H1 (cell line): ENCODE measurements at regions not wholly inside any gene's neighbourhood (a gene's known extent, or its start where the extent isn't known, plus 50 kb on each side); places are given as distances from the start of the nearest gene placed in this dataset.

Experiments
- CTCF ChIA-PET: fragments of 300-600 bp; sonication (Branson Sonifier 250); formaldehyde crosslinking; loops from one replicate; lab custom pipeline; 2021; ENCODE audit not compliant: partially characterized antibody; lab: Charles Lee
- POLR2A ChIA-PET: fragments of 300-600 bp; sonication (Branson Sonifier 250); formaldehyde crosslinking; loops from one replicate; lab custom pipeline; 2021; ENCODE audit warnings: inconsistent platforms; ENCODE audit not compliant: partially characterized antibody; lab: Charles Lee
- DNase-seq, 2 experiments: peaks; one replicate each; pipeline versions ENCODE4 v3.0.0 to v3.0.0-alpha.2; 2010 to 2022; ENCODE audit warnings: low spot score in 2 of 2, low read depth in 1 of 2, mixed read lengths in 1 of 2
- FAIRE-seq: peaks from 2 replicates; lab custom pipeline; 2011; peaks lifted over from hg19 to GRCh38; lab: Jason Lieb, UNC
- H2AFZ ChIP-seq: 2 replicates; pipeline ENCODE4 v1.8.1; 2012; ENCODE audit warnings: low read length, inconsistent platforms
- H2AK5ac ChIP-seq: 2 replicates; pipeline ENCODE4 v1.6.1; 2013; ENCODE audit warnings: low read depth, low read length
- H2BK120ac ChIP-seq: replicated peaks from 2 replicates; pipeline ENCODE3; 2013; ENCODE audit warnings: low read depth, low read length, inconsistent platforms
- H2BK12ac ChIP-seq: 2 replicates; pipeline ENCODE4 v1.6.1; 2013; ENCODE audit warnings: low read depth, low read length
- H2BK15ac ChIP-seq: 2 replicates; pipeline ENCODE4 v1.6.1; 2013; ENCODE audit warnings: low read length
- H2BK20ac ChIP-seq: 2 replicates; pipeline ENCODE4 v1.6.1; 2013; ENCODE audit warnings: low read length
- H2BK5ac ChIP-seq: 2 replicates; pipeline ENCODE4 v1.6.1; 2013; ENCODE audit warnings: low read depth, low read length
- H3K14ac ChIP-seq: 2 replicates; pipeline ENCODE4 v1.6.1; 2013; ENCODE audit warnings: inconsistent platforms; ENCODE audit not compliant: insufficient read length
- H3K18ac ChIP-seq: 2 replicates; pipeline ENCODE4 v1.6.1; 2013; ENCODE audit warnings: low read length; ENCODE audit errors: extremely low read depth
- H3K23ac ChIP-seq: 2 replicates; pipeline ENCODE4 v1.6.1; 2013; ENCODE audit warnings: inconsistent platforms; ENCODE audit not compliant: insufficient read length
- H3K23me2 ChIP-seq: 2 replicates; pipeline ENCODE4 v1.6.1; 2013; ENCODE audit warnings: low read depth, low read length
- H3K27ac ChIP-seq: 2 replicates; pipeline ENCODE4 v1.6.1; 2011; ENCODE audit warnings: low read depth, low read length, inconsistent platforms
- H3K27me3 ChIP-seq, 4 experiments: replicated peaks in 1 of 4; 1 replicate in 1 of 4; 2 replicates in 3 of 4; pipeline versions ENCODE4 v1.6.1 to v1.8.1; 2011 to 2013; ENCODE audit warnings: low read length in 3 of 4, mild to moderate bottlenecking in 3 of 4, inconsistent platforms in 2 of 4, mixed read lengths in 2 of 4, moderate library complexity in 1 of 4; ENCODE audit not compliant: control insufficient read depth in 3 of 4, insufficient read depth in 3 of 4; ENCODE audit errors: extremely low read depth in 1 of 4
- H3K36me3 ChIP-seq, 4 experiments: 2 replicates each; pipeline versions ENCODE4 v1.6.1 to v1.8.1; 2011 to 2013; ENCODE audit warnings: mild to moderate bottlenecking in 4 of 4, low read length in 3 of 4, moderate library complexity in 2 of 4, control low read depth in 1 of 4, inconsistent platforms in 1 of 4; ENCODE audit not compliant: insufficient read depth in 4 of 4, control insufficient read depth in 2 of 4
- H3K4ac ChIP-seq: replicated peaks from 2 replicates; pipeline ENCODE3; 2013; ENCODE audit warnings: low read length, low read depth, mixed read lengths, inconsistent platforms; ENCODE audit not compliant: insufficient read length
- H3K4me1 ChIP-seq, 4 experiments: replicated peaks in 1 of 4; 1 replicate in 1 of 4; 2 replicates in 3 of 4; pipeline versions ENCODE4 v1.6.1 to v1.8.1; 2011 to 2013; ENCODE audit warnings: low read length in 3 of 4, inconsistent platforms in 2 of 4, mixed read lengths in 1 of 4; ENCODE audit not compliant: insufficient read depth in 4 of 4, control insufficient read depth in 3 of 4
- H3K4me2 ChIP-seq, 2 experiments: 2 replicates each; pipeline versions ENCODE4 v1.6.1 to v1.8.1; 2011 to 2013; ENCODE audit warnings: low read depth in 2 of 2, low read length in 2 of 2, control low read depth in 1 of 2, inconsistent platforms in 1 of 2, mild to moderate bottlenecking in 1 of 2; ENCODE audit not compliant: insufficient read depth in 1 of 2
- H3K4me3 ChIP-seq, 4 experiments: fragments of 200-600, 300-600 bp in 1 of 4; sonication (generic), shearing (Covaris generic), sonication (Bioruptor Twin) in 1 of 4; 2 replicates each; pipeline versions ENCODE4 v1.5.1 to v1.8.1; 2011 to 2016; ENCODE audit warnings: low read length in 4 of 4, low read depth in 3 of 4, control low read depth in 2 of 4, inconsistent platforms in 2 of 4, mild to moderate bottlenecking in 2 of 4, mixed read lengths in 1 of 4, moderate library complexity in 1 of 4; ENCODE audit not compliant: insufficient read depth in 2 of 4; ENCODE audit errors: extremely low read depth in 1 of 4
- H3K56ac ChIP-seq: replicated peaks from 2 replicates; pipeline ENCODE3; 2013; ENCODE audit warnings: low read depth, mild to moderate bottlenecking, mixed read lengths, low read length, inconsistent platforms; ENCODE audit not compliant: insufficient read length
- H3K79me1 ChIP-seq: 2 replicates; pipeline ENCODE4 v1.6.1; 2013; ENCODE audit warnings: low read depth, low read length, control low read depth
- H3K79me2 ChIP-seq, 2 experiments: 2 replicates each; pipeline versions ENCODE4 v1.6.1 to v1.8.1; 2012 to 2013; ENCODE audit warnings: low read length in 2 of 2, mild to moderate bottlenecking in 2 of 2, inconsistent platforms in 1 of 2; ENCODE audit not compliant: insufficient read depth in 2 of 2, control insufficient read depth in 1 of 2
- H3K9ac ChIP-seq, 4 experiments: replicated peaks in 1 of 4; 1 replicate in 1 of 4; 2 replicates in 3 of 4; pipeline versions ENCODE4 v1.6.1 to v1.8.1; 2011 to 2013; ENCODE audit warnings: low read depth in 3 of 4, low read length in 3 of 4, control low read depth in 2 of 4, mild to moderate bottlenecking in 2 of 4, moderate library complexity in 2 of 4, inconsistent platforms in 1 of 4; ENCODE audit errors: extremely low read depth in 1 of 4
- H3K9me3 ChIP-seq, 2 experiments: 2 replicates each; pipeline versions ENCODE4 v1.6.1 to v1.8.1; 2012 to 2013; ENCODE audit warnings: mild to moderate bottlenecking in 2 of 2, moderate library complexity in 2 of 2, control low read depth in 1 of 2, inconsistent platforms in 1 of 2, low read depth in 1 of 2, low read length in 1 of 2, mixed read lengths in 1 of 2; ENCODE audit not compliant: insufficient read depth in 2 of 2
- H4K20me1 ChIP-seq, 2 experiments: replicated peaks in 1 of 2; 2 replicates each; pipeline versions ENCODE3 to v1.8.1; 2011 to 2013; ENCODE audit warnings: inconsistent platforms in 2 of 2, low read length in 2 of 2, mild to moderate bottlenecking in 1 of 2; ENCODE audit not compliant: insufficient read depth in 2 of 2, control insufficient read depth in 1 of 2
- H4K5ac ChIP-seq: 2 replicates; pipeline ENCODE4 v1.6.1; 2013; ENCODE audit warnings: low read length, low read depth, mixed read lengths, inconsistent platforms; ENCODE audit not compliant: insufficient read length
- H4K8ac ChIP-seq: 2 replicates; pipeline ENCODE4 v1.8.0; 2013; ENCODE audit warnings: mild to moderate bottlenecking, moderate library complexity, low read length, inconsistent platforms; ENCODE audit not compliant: insufficient read depth; ENCODE audit errors: extremely low read depth
- H4K91ac ChIP-seq: replicated peaks from 2 replicates; pipeline ENCODE3; 2013; ENCODE audit warnings: low read length, mixed read lengths, inconsistent platforms; ENCODE audit not compliant: insufficient read length
- CEBPB ChIP-seq: IDR thresholded peaks from 2 replicates; pipeline ENCODE4 v1.6.1; 2012; ENCODE audit warnings: low read depth, low read length
- EP300 ChIP-seq, 2 experiments: IDR thresholded peaks; 1 replicate in 1 of 2; 2 replicates in 1 of 2; pipeline ENCODE4 v1.6.1; 2011 to 2012; ENCODE audit warnings: low read depth in 2 of 2, low read length in 2 of 2, mild to moderate bottlenecking in 2 of 2, borderline replicate concordance in 1 of 2, inconsistent platforms in 1 of 2, moderate library complexity in 1 of 2
- GABPA ChIP-seq: IDR thresholded peaks from 2 replicates; pipeline ENCODE4 v1.6.1; 2011; ENCODE audit warnings: mild to moderate bottlenecking, low read length, moderate library complexity, borderline replicate concordance; ENCODE audit not compliant: insufficient read depth
- KDM1A ChIP-seq: fragments of 200-600, 300-600 bp; sonication (generic); IDR thresholded peaks from 2 replicates; pipeline ENCODE4 v1.7.1; 2016; ENCODE audit warnings: mild to moderate bottlenecking, low read length, borderline replicate concordance
- KDM4A ChIP-seq: IDR thresholded peaks from one replicate; pipeline ENCODE4 v1.7.1; 2012; ENCODE audit warnings: low read depth, mild to moderate bottlenecking, moderate library complexity, low read length, inconsistent platforms; ENCODE audit not compliant: severe bottlenecking
- MAX ChIP-seq: IDR thresholded peaks from 2 replicates; pipeline ENCODE4 v1.6.1; 2012; ENCODE audit warnings: inconsistent platforms
- NRF1 ChIP-seq: IDR thresholded peaks from 2 replicates; pipeline ENCODE4 v1.6.1; 2011; ENCODE audit warnings: mild to moderate bottlenecking, low read depth, low read length, improper control_type of control experiment
- RFX5 ChIP-seq: IDR thresholded peaks from 2 replicates; pipeline ENCODE4 v1.6.1; 2011; ENCODE audit warnings: low read depth, low read length, improper control_type of control experiment, borderline replicate concordance
- SAP30 ChIP-seq: fragments of 300-600 bp; sonication (generic); IDR thresholded peaks from 2 replicates; pipeline ENCODE4 v1.7.1; 2012; ENCODE audit warnings: low read length, moderate library complexity, mild to moderate bottlenecking, inconsistent platforms; ENCODE audit not compliant: insufficient read depth, insufficient replicate concordance
- TEAD4 ChIP-seq: IDR thresholded peaks from 2 replicates; pipeline ENCODE4 v1.6.1; 2012; ENCODE audit warnings: low read depth, low read length, inconsistent platforms, mixed read lengths
- WGBS, 2 experiments: shearing (Covaris generic) in 1 of 2; methylation state at CpG; one replicate each; pipeline versions ENCODE4 v1.1.6 to v1.1.7; 2013 to 2015; ENCODE audit warnings: low lambda C conversion rate in 2 of 2, mixed read lengths in 2 of 2, inconsistent platforms in 1 of 2, low coverage in 1 of 2, missing lambda C conversion rate in 1 of 2; ENCODE audit not compliant: insufficient replicate concordance in 2 of 2, insufficient coverage in 1 of 2, insufficient read length in 1 of 2; ENCODE audit errors: extremely low coverage in 1 of 2, missing lambda C conversion rate in 1 of 2; 5-methylcytosine and 5-hydroxymethylcytosine counted together

DNA sequence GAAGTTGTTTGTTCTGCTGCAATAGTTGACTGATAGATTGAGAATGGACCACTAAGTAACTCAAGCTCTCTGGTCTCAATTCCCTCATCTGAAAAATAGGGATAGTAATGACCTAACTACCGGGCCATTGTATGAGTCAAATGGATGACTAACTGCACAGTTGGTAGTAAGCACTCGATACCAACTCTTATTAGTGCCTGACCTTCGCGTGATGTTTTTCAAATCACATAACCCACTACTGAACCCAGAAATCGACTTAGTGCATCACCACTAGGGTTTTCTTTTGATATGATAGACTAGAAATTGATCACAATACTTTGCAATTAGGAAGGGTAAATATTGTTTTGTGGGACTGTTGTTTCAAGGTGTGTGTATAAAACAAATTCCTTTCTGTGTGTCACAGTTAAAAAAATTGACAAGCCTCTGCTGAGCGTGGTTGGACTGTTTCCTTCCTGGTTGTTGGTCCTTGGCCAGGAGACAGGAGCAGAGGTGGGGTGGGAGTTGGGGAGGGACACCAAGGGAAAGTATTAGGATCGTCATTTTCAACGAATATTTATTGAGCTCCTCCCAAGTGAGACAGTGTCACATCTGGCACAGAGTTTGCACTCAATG, 54.0 kb upstream of the LRP8 start:
- H3K4me2 ChIP-seq = no peak overlapping the region
- 84% methylated on average over 8 of the region's 8 CpGs; no CpG with 5 or more reads in 1 of the 2 experiments for WGBS, 2 experiments
- TF ChIP-seq NRF1 (no peak), SAP30 (no peak), CEBPB (no peak), KDM4A (no peak), MAX (no peak), RFX5 (no peak), EP300 (IDR thresholded peaks at IDR 0.05; ENCODE audit: borderline replicate concordance in 1 of 2, low read depth in 2 of 2, low read length in 2 of 2) (no peak), GABPA (no peak), TEAD4 (no peak), KDM1A (no peak)

More for the DNA sequence above, 54.0 kb upstream of the LRP8 start:
- Histone ChIP-seq H2BK120ac (no peak overlapping the region), H2AK5ac (no peak overlapping the region), H3K56ac (no peak overlapping the region), H3K4me3 (no peak overlapping the region), H3K79me1 (no peaks in the 10 kb centered on the region), H3K27me3 (peaks cover 0 to 6% (median 1%) of the 10 kb centered on the region in 4 experiments; a peak in 4 of 7 replicates), H3K79me2 (no peaks in the 10 kb centered on the region), H3K9me3 (no peaks in the 10 kb centered on the region), H2BK5ac (no peak overlapping the region), H4K8ac (no peak overlapping the region), H3K23me2 (no peaks in the 10 kb centered on the region), H3K14ac (no peak overlapping the region), H2BK12ac (no peak overlapping the region), H3K27ac (no peak overlapping the region), H3K23ac (no peak overlapping the region), H4K20me1 (no peaks in the 10 kb centered on the region), H2BK15ac (no peak overlapping the region), H4K5ac (no peak overlapping the region), H3K4ac (no peak overlapping the region), H3K9ac (no peak overlapping the region), H3K4me1 (no peaks in the 10 kb centered on the region), H3K36me3 (no peaks in the 10 kb centered on the region), H3K18ac (no peak overlapping the region), H4K91ac (no peak overlapping the region), H2BK20ac (no peak overlapping the region), H2AFZ (no peak overlapping the region)
- FAIRE-seq = no peak
- POLR2A ChIA-PET = no interaction called here
- CTCF ChIA-PET = interaction anchor here (1.1 to 4.9 kb wide), 5 partner anchors 10 to 116 kb away, joined by 3 to 27 read pairs (median 4); no protein-coding TSS in a partner anchor
- DNase-seq = no peak
